Ovary (tissue), 7 donors: ENCODE measurements at regions not wholly inside any gene's neighbourhood (a gene's known extent, or its start where the extent isn't known, plus 50 kb on each side); places are given as distances from the start of the nearest gene placed in this dataset.

ENCODE experiments used
- DNase-seq, 5 donors: peaks; one replicate each; pipeline ENCODE4 v3.0.0-alpha.2; 2019 to 2020
- H3K27ac ChIP-seq, 2 donors: fragments of 200-600 bp; one replicate each; pipeline versions ENCODE4 v1.5.1 to v1.8.0; 2019 to 2022
- H3K27me3 ChIP-seq: fragments of 200-600 bp; one replicate; pipeline ENCODE4 v1.8.0; 2022
- H3K36me3 ChIP-seq: fragments of 200-600 bp; sonication (generic); one replicate; pipeline ENCODE4 v1.5.1; 2019
- H3K4me1 ChIP-seq: one replicate; pipeline ENCODE4 v1.8.1; 2013; ENCODE audit warnings: mild to moderate bottlenecking, moderate library complexity; ENCODE audit not compliant: insufficient read depth
- H3K4me3 ChIP-seq: fragments of 200-600 bp; sonication (generic); one replicate; pipeline ENCODE4 v1.5.1; 2017
- H3K9me3 ChIP-seq, 2 donors: fragments of 200-600 bp in 1 of 2; sonication (generic) in 1 of 2; one replicate each; pipeline versions ENCODE4 v1.5.1 to v1.8.1; 2013 to 2019; ENCODE audit warnings: mild to moderate bottlenecking in 1 of 2, moderate library complexity in 1 of 2
- EP300 ChIP-seq: sonication (generic); formaldehyde crosslinking; IDR thresholded peaks from one replicate; pipeline ENCODE4 v1.6.1; 2017; ENCODE audit warnings: antibody characterized with exemption
- POLR2A ChIP-seq: fragments of 450-650 bp; IDR thresholded peaks from one replicate; pipeline ENCODE4 v1.6.1; 2017; ENCODE audit warnings: antibody characterized with exemption, mild to moderate bottlenecking, moderate library complexity
- whole genome bisulfite sequencing, 3 donors: extraction: QIAGEN DNeasy Blood & Tissue Kit in 1 of 3; methylation state at CpG; one replicate each; pipeline versions ENCODE4 v1.1.5 to v1.1.7; 2013 to 2017; 5-methylcytosine and 5-hydroxymethylcytosine counted together
- intact Hi-C, 4 donors: fragments of 100-400 bp; cut with DNase I; formaldehyde crosslinking; loops; one replicate each; pipeline versions ENCODE4 v1.11.0 to v1.15.1; 2022 to 2023
- TF ChIP-seq, protein P1 (sequence below), 3 donors: fragments of 450-650 bp in 2 of 3; fragments of 200-600 bp in 1 of 3; IDR thresholded peaks; one replicate each; pipeline versions ENCODE4 v1.5.1 to v1.8.0; 2016 to 2022; ENCODE audit warnings: antibody characterized with exemption in 3 of 3, mild to moderate bottlenecking in 1 of 3
- donor health status: DM: no; HTN: no; CAD: no; lungs with moderate emphysema.
- donor health status: DM: no; HTN: no; CAD: no.
- donor health status: Bipolar disorder and iron deficiency.
- donor health status: DM: no; HTN: no; CAD: no.
- donor health status: DM: yes; HTN: yes; CAD: no.

DNA sequence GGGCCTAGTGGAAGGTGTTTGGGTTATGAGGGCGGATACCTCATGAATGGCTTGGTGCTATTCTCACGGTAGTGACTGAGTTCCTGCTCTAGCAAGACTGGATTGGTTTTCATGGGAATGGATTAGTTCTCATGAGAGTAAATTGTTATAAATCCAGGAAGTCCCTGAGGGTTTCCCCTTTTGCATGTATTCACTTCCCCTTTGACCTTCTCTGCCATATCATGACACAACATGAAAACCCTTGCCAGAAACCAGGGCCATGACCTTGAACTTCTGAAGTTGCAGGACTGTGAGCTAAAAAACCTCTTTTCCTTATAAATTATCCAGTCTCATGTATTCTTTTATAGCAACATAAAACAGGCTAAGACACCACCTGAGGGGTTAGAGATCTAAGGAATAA lies 529.7 kb upstream of the RPS6KA3 start:
- Histone ChIP-seq H3K4me1 (no peaks in the 10 kb centered on the region), H3K4me3 (no peak overlapping the region), H3K9me3 (no peaks in the 10 kb centered on the region), H3K36me3 (no peaks in the 10 kb centered on the region), H3K27ac (no peak overlapping the region), H3K27me3 (peaks cover 2% of the 10 kb centered on the region)
- DNase-seq = no peak
- WGBS, 3 donors = 67 to 74% (median 69%) methylated on average over 2 of the region's 2 CpGs
- intact Hi-C loops = no loop called here
- TF ChIP-seq POLR2A = no peak

DNA sequence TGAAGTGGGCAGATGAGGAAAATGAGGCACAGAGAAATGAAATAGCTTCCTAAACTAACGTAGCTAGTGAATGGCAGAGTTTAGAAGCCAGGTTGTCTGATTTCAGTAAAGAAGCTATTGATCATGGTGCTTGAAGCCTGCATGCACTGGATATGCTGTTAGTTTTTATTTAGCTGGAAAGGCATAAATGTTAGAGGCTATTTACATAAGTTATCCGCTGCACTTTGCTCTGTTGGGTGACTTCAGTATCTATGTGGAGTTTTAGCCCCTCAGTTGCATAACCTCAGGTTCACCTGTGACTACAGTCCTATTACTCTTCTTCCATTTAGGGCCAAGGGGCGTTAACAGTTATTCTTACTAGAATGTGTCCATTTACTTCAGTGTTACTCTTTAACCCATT lies 522.4 kb upstream of the RPS6KA3 start:
- WGBS, 3 donors = 58 to 67% (median 60%) methylated on average over 3 of the region's 3 CpGs
- TF ChIP-seq, protein P1, sequence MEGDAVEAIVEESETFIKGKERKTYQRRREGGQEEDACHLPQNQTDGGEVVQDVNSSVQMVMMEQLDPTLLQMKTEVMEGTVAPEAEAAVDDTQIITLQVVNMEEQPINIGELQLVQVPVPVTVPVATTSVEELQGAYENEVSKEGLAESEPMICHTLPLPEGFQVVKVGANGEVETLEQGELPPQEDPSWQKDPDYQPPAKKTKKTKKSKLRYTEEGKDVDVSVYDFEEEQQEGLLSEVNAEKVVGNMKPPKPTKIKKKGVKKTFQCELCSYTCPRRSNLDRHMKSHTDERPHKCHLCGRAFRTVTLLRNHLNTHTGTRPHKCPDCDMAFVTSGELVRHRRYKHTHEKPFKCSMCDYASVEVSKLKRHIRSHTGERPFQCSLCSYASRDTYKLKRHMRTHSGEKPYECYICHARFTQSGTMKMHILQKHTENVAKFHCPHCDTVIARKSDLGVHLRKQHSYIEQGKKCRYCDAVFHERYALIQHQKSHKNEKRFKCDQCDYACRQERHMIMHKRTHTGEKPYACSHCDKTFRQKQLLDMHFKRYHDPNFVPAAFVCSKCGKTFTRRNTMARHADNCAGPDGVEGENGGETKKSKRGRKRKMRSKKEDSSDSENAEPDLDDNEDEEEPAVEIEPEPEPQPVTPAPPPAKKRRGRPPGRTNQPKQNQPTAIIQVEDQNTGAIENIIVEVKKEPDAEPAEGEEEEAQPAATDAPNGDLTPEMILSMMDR (IDR thresholded peaks at IDR 0.05) = no peak
- TF ChIP-seq EP300 (no peak), POLR2A (no peak)
- DNase-seq = no peak
- Histone ChIP-seq H3K4me1 (no peaks in the 10 kb centered on the region), H3K27me3 (peaks cover 2% of the 10 kb centered on the region), H3K36me3 (no peaks in the 10 kb centered on the region), H3K27ac (no peak overlapping the region), H3K4me3 (no peak overlapping the region), H3K9me3 (no peaks in the 10 kb centered on the region)
- intact Hi-C loops = no loop called here

DNA sequence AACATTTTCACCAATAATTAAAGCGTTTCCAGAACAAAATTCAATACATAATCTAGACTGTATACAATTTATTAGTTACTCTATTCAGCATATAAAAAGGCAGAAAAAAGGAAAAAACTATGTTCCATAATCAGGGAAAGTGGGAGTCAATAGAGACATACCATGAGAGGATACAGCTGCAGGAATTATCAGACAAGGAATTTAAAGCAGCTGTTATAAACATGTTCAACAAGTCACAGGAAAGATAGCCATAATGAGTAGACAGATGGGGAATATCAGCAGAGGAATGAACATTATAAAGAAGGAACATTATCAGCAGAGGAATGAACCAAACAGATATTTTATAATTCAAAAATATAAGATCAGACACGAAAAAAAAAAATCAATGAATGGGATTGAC lies 500.6 kb upstream of the RPS6KA3 start:
- intact Hi-C loops = no loop called here
- Histone ChIP-seq H3K36me3 (no peaks in the 10 kb centered on the region), H3K4me3 (no peak overlapping the region), H3K27ac (no peak overlapping the region), H3K9me3 (no peaks in the 10 kb centered on the region), H3K27me3 (no peaks in the 10 kb centered on the region), H3K4me1 (no peaks in the 10 kb centered on the region)
- no peak for DNase-seq
- WGBS, 3 donors = 16 to 23% (median 17%) methylated on average over 2 of the region's 2 CpGs
- no peak for TF ChIP-seq POLR2A
- TF ChIP-seq EP300 = no peak
- TF ChIP-seq, protein P1 (IDR thresholded peaks at IDR 0.05) = no peak

DNA sequence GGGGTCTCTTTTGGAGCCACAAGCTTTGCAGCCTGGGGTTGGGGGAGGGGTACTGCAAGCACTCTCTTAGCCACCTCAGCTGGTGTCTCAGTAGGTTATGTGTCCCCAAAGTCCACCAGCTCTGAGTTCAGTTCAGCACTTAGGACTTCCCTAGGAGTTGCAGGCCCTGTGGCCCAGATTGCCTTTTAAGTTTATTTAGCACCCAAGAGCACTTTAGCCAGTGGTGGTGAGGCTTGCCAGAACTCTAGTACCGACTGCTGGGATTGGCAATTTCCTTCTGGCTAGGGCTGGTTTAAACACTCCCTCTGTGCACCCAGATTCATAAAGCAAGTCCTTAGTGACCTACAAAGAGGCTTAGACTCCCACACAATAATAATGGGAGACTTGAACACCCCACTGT lies 489.9 kb upstream of the RPS6KA3 start:
- WGBS, 3 donors = 62 to 100% (median 88%) methylated on average over 1 of the region's 1 CpG
- H3K27ac ChIP-seq = no peak overlapping the region
- no peaks in the 10 kb centered on the region for H3K9me3 ChIP-seq
- no peak for DNase-seq
- TF ChIP-seq, protein P1 (IDR thresholded peaks at IDR 0.05) = no peak
- TF ChIP-seq EP300 (no peak), POLR2A (no peak)
- H3K27me3 ChIP-seq = no peaks in the 10 kb centered on the region
- intact Hi-C loops = no loop called here
- no peak overlapping the region for H3K4me3 ChIP-seq
- H3K4me1 ChIP-seq = no peaks in the 10 kb centered on the region
- no peaks in the 10 kb centered on the region for H3K36me3 ChIP-seq

DNA sequence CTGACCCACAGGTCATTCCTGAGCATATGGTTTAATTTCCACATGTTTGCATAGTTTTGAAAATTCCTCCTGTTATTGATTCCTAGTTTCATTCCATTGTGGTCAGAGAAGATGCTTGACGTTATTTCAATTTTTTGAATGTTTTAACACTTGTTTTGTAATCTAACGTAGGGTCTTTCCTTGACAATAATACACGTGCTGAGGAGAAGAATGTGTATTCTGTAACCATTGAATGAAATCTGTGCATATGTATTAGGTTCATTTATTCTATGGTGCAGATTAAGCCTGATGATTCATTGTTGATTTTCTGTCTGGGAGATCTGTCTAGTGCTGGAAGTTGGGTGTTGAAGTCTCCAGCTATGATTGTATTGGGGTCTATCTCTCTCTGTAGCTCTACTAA lies 486.4 kb upstream of the RPS6KA3 start:
- TF ChIP-seq EP300 (no peak), POLR2A (no peak)
- TF ChIP-seq, protein P1 (IDR thresholded peaks at IDR 0.05) = no peak
- no peak for DNase-seq
- Histone ChIP-seq H3K27me3 (no peaks in the 10 kb centered on the region), H3K36me3 (no peaks in the 10 kb centered on the region), H3K4me1 (no peaks in the 10 kb centered on the region), H3K4me3 (no peak overlapping the region), H3K27ac (no peak overlapping the region), H3K9me3 (no peaks in the 10 kb centered on the region)
- intact Hi-C loops = no loop called here
- 53 to 66% (median 61%) methylated on average over 3 of the region's 3 CpGs for WGBS, 3 donors
